ENCODE measurements at regions not wholly inside any gene's neighbourhood (a gene's known extent, or its start where the extent isn't known, plus 50 kb on each side); places are given as distances from the start of the nearest gene placed in this dataset.

- intact Hi-C loops (cut with micrococcal nuclease; ENCODE audit: unreplicated experiment): no loop called here
These were observed 730.6 kb downstream of the TSN start for GRCh38 chr2:122486086-122486485.

DNA sequence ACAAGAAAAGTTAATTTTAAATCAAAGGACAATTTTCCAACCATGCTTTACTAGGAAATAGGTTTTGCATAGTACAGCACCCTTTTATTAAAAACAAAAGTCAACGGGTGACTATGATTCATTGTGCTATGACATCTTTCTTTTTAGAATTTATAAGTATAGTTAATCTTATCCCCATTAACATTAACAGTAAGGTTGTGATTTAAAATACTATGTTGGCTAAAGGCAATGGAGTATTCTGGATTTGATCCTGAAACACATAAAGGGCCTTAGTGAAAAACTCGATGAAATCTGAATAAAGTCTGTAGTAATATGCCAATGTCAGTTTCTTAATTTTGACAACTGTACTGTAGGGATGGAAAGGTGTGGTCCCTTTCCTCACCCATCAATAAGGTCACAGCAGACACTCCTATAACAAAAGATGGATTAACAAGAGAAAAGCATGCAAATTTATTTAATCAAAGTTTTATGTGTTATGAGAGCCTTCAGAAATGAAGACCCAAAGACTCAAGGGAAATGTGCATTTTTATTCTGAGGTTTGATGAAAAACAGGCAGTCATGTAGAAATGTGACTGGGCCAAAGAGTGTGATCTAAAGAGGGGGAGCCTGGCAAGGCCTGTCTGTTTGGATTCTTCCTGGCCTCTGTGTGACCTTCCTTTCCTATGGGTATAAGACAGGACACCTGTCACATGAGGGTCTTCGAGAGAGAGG is 731.4 kb downstream of the TSN start:
- H3K27me3 ChIP-seq (ENCODE audit: insufficient read depth, low read depth): no peaks in the 10 kb centered on the region
- intact Hi-C loops (cut with micrococcal nuclease; ENCODE audit: unreplicated experiment): no loop called here

More at GRCh38 chr2:122486086-122486485, 730.6 kb downstream of the TSN start:
- no peaks in the 10 kb centered on the region for H4K20me1 ChIP-seq (ENCODE audit: insufficient read depth)
- H3K4me2 ChIP-seq: no peak overlapping the region
- no peaks in the 10 kb centered on the region for H3F3A ChIP-seq (ENCODE audit: insufficient read depth, low read depth)
- H3K79me2 ChIP-seq (ENCODE audit: low read depth): no peaks in the 10 kb centered on the region
- BruUV-seq (replicated peaks): no TSS peak
- no peak for DNase-seq
- H3K36me3 ChIP-seq (ENCODE audit: low read depth): no peaks in the 10 kb centered on the region
- no peaks in the 10 kb centered on the region for H3K27me3 ChIP-seq (ENCODE audit: insufficient read depth, low read depth)
- H3K9me2 ChIP-seq (ENCODE audit: insufficient read depth): no peaks in the 10 kb centered on the region
- no peak overlapping the region for H3K27ac ChIP-seq
- no peaks in the 10 kb centered on the region for H3K9me3 ChIP-seq (ENCODE audit: insufficient read depth, low read depth)
- CTCF ChIA-PET: no interaction called here
- no peak overlapping the region for H2AFZ ChIP-seq
- TF ChIP-seq, protein P1, sequence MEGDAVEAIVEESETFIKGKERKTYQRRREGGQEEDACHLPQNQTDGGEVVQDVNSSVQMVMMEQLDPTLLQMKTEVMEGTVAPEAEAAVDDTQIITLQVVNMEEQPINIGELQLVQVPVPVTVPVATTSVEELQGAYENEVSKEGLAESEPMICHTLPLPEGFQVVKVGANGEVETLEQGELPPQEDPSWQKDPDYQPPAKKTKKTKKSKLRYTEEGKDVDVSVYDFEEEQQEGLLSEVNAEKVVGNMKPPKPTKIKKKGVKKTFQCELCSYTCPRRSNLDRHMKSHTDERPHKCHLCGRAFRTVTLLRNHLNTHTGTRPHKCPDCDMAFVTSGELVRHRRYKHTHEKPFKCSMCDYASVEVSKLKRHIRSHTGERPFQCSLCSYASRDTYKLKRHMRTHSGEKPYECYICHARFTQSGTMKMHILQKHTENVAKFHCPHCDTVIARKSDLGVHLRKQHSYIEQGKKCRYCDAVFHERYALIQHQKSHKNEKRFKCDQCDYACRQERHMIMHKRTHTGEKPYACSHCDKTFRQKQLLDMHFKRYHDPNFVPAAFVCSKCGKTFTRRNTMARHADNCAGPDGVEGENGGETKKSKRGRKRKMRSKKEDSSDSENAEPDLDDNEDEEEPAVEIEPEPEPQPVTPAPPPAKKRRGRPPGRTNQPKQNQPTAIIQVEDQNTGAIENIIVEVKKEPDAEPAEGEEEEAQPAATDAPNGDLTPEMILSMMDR (conservative IDR thresholded peaks at IDR 0.05): no peak
- TF ChIP-seq EZH2 (IDR thresholded peaks at IDR 0.05; ENCODE audit: low read depth): no peak
- no peak overlapping the region for H3K4me3 ChIP-seq
- H3K4me1 ChIP-seq (replicated peaks; ENCODE audit: insufficient read depth): no peaks in the 10 kb centered on the region
- POLR2A ChIA-PET (ENCODE audit: unreplicated experiment): no interaction called here

DNA sequence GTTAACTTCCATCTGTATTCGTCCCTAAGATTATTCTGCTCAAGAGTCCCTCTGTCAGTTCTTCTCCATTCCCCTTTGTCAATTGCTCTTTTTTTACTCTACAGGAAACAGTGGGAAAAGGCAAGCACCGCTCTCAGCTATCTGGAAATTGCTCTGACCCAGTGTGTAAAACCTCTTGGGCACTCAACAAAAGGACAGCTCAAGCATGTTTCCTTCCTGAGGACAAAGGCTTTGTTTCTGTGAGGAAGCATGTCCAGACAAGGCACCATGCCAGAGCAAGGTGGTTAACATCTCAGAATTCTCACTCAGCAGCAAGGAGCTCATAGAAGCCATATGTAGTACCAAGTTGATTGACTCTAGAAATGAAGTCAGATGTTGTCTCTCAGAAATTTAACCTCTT is 735.6 kb downstream of the TSN start:
- TF ChIP-seq, protein P1 (conservative IDR thresholded peaks at IDR 0.05): no peak
- no peak for TF ChIP-seq EZH2 (IDR thresholded peaks at IDR 0.05; ENCODE audit: low read depth)
- H3K4me2 ChIP-seq: no peak overlapping the region
- CTCF ChIA-PET: no interaction called here

More for the DNA sequence above, 731.4 kb downstream of the TSN start:
- DNase-seq: no peak
- ChIA-PET CTCF (no interaction called here), POLR2A (ENCODE audit: unreplicated experiment) (no interaction called here)
- no peak overlapping the region for H2AFZ ChIP-seq
- H3K36me3 ChIP-seq (ENCODE audit: low read depth): no peaks in the 10 kb centered on the region
- no peaks in the 10 kb centered on the region for H3F3A ChIP-seq (ENCODE audit: insufficient read depth, low read depth)
- H4K20me1 ChIP-seq (ENCODE audit: insufficient read depth): no peaks in the 10 kb centered on the region
- H3K27ac ChIP-seq: no peak overlapping the region
- no peak overlapping the region for H3K4me2 ChIP-seq
- no peaks in the 10 kb centered on the region for H3K9me3 ChIP-seq (ENCODE audit: insufficient read depth, low read depth)
- no peaks in the 10 kb centered on the region for H3K79me2 ChIP-seq (ENCODE audit: low read depth)
- H3K4me3 ChIP-seq: no peak overlapping the region
- H3K9me2 ChIP-seq (ENCODE audit: insufficient read depth): no peaks in the 10 kb centered on the region
- H3K4me1 ChIP-seq (replicated peaks; ENCODE audit: insufficient read depth): no peaks in the 10 kb centered on the region
- TF ChIP-seq EZH2 (IDR thresholded peaks at IDR 0.05; ENCODE audit: low read depth): no peak
- TF ChIP-seq, protein P1 (conservative IDR thresholded peaks at IDR 0.05): no peak
- BruUV-seq (replicated peaks): no TSS peak

More for the DNA sequence above, 735.6 kb downstream of the TSN start:
- intact Hi-C loops (cut with micrococcal nuclease; ENCODE audit: unreplicated experiment): no loop called here
- H3K79me2 ChIP-seq (ENCODE audit: low read depth): no peaks in the 10 kb centered on the region
- no peak for DNase-seq
- no TSS peak for BruUV-seq (replicated peaks)
- H3K9me3 ChIP-seq (ENCODE audit: insufficient read depth, low read depth): no peaks in the 10 kb centered on the region
- no peaks in the 10 kb centered on the region for H3K27me3 ChIP-seq (ENCODE audit: insufficient read depth, low read depth)
- H3F3A ChIP-seq (ENCODE audit: insufficient read depth, low read depth): no peaks in the 10 kb centered on the region
- no peak overlapping the region for H3K27ac ChIP-seq
- H3K4me3 ChIP-seq: no peak overlapping the region
- H2AFZ ChIP-seq: no peak overlapping the region
- no peaks in the 10 kb centered on the region for H3K9me2 ChIP-seq (ENCODE audit: insufficient read depth)
- no peaks in the 10 kb centered on the region for H3K4me1 ChIP-seq (replicated peaks; ENCODE audit: insufficient read depth)
- POLR2A ChIA-PET (ENCODE audit: unreplicated experiment): no interaction called here
- no peaks in the 10 kb centered on the region for H4K20me1 ChIP-seq (ENCODE audit: insufficient read depth)
- H3K36me3 ChIP-seq (ENCODE audit: low read depth): no peaks in the 10 kb centered on the region

Data from PC-9 (cell line).